Spleen (tissue), 11 donors: ENCODE measurements at regions not wholly inside any gene's neighbourhood (a gene's known extent, or its start where the extent isn't known, plus 50 kb on each side); places are given as distances from the start of the nearest gene placed in this dataset.

Experiments used
- DNase-seq: peaks from one replicate; pipeline ENCODE4 v3.0.0-alpha.2; 2020
- H3K27ac ChIP-seq, 8 donors: fragments of 200-600 bp; sonication (generic) in 7 of 8; 1 replicate in 4 of 8; 2 replicates in 4 of 8; pipeline versions ENCODE4 v1.5.0 to v1.8.0; 2016 to 2021; ENCODE audit warnings: inconsistent platforms in 4 of 8, mild to moderate bottlenecking in 4 of 8, moderate library complexity in 1 of 8
- H3K27me3 ChIP-seq, 7 donors: fragments of 200-600 bp; sonication (generic) in 6 of 7; replicated peaks in 1 of 7; 1 replicate in 4 of 7; 2 replicates in 3 of 7; pipeline versions ENCODE4 v1.5.0 to v1.8.0; 2016 to 2021; ENCODE audit warnings: inconsistent platforms in 3 of 7, mild to moderate bottlenecking in 1 of 7
- H3K36me3 ChIP-seq, 6 donors: fragments of 200-600 bp; sonication (generic) in 5 of 6; 1 replicate in 4 of 6; 2 replicates in 2 of 6; pipeline versions ENCODE4 v1.5.0 to v1.8.0; 2016 to 2021; ENCODE audit warnings: inconsistent platforms in 2 of 6
- H3K4me1 ChIP-seq, 6 donors: fragments of 200-600 bp; sonication (generic) in 5 of 6; 1 replicate in 3 of 6; 2 replicates in 3 of 6; pipeline versions ENCODE4 v1.5.0 to v1.8.0; 2016 to 2021; ENCODE audit warnings: inconsistent platforms in 3 of 6
- H3K4me3 ChIP-seq, 8 donors: fragments of 200-600 bp; sonication (generic) in 7 of 8; 1 replicate in 4 of 8; 2 replicates in 4 of 8; pipeline versions ENCODE4 v1.5.0 to v1.8.0; 2016 to 2021; ENCODE audit warnings: inconsistent platforms in 4 of 8, mild to moderate bottlenecking in 4 of 8, moderate library complexity in 2 of 8
- H3K9me3 ChIP-seq, 8 donors: fragments of 200-600 bp; sonication (generic) in 7 of 8; 1 replicate in 4 of 8; 2 replicates in 4 of 8; pipeline versions ENCODE4 v1.5.0 to v1.8.0; 2016 to 2021; ENCODE audit warnings: inconsistent platforms in 4 of 8
- POLR2A ChIP-seq, 3 donors: fragments of 450-650 bp; IDR thresholded peaks; one replicate each; pipeline ENCODE4 v1.5.1; 2017; ENCODE audit warnings: antibody characterized with exemption in 3 of 3, mild to moderate bottlenecking in 1 of 3
- POLR2AphosphoS5 ChIP-seq, 3 donors: sonication (generic); formaldehyde crosslinking; IDR thresholded peaks; one replicate each; pipeline ENCODE4 v1.5.1; 2017; ENCODE audit warnings: antibody characterized with exemption in 3 of 3
- WGBS, 5 donors: extraction: QIAGEN DNeasy Blood & Tissue Kit in 3 of 5; methylation state at CpG; one replicate each; pipeline versions ENCODE4 v1.1.5 to v1.1.7; 2013 to 2018; 5-methylcytosine and 5-hydroxymethylcytosine counted together
- intact Hi-C: fragments of 100-400 bp; cut with DNase I; formaldehyde crosslinking; loops from one replicate; pipeline ENCODE4 v1.15.0; 2023; ENCODE audit warnings: low total_unique reads
- TF ChIP-seq, protein P1 (sequence below), 11 experiments: fragments of 200-600 bp in 7 of 11; fragments of 450-650 bp in 4 of 11; sonication (generic) in 4 of 11; IDR thresholded peaks in 8 of 11; conservative IDR thresholded peaks in 3 of 11; 1 replicate in 7 of 11; 2 replicates in 4 of 11; pipeline versions ENCODE4 v1.4.0 to v1.8.0; 2016 to 2021; ENCODE audit warnings: antibody characterized with exemption in 11 of 11, inconsistent platforms in 4 of 11, mild to moderate bottlenecking in 1 of 11
- donor health status: healthy with polysubstance abuse.
- donor health status: DM: no; HTN: no; CAD: no; lungs with moderate emphysema.
- donor health status: DM: no; HTN: no; CAD: no.
- donor health status: Bipolar disorder and iron deficiency.
- donor health status: healthy.
- donor health status: DM: no; HTN: no; CAD: no.
- donor health status: DM: yes; HTN: yes; CAD: no.

DNA sequence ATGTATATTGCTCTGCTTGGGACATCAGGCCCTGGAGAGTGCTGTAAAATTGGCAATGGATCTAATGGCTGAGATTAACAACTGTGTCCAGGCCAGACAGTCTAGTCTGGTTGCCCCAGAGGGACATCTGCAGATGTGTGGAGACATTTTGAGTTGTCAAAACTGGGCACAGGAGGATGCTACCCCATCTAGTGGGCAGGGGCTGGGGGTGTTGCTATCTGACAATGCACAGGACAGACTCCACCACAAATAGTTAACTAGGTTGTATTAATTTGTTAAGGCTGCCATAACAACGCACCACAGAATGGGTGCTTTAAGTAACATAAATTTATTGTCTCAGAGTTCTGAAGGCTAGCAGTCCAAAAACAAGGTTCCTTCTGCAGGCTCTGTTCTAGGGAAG is 302.5 kb upstream of the AMIGO2 start:
- Histone ChIP-seq H3K27me3 (no peaks in the 10 kb centered on the region), H3K4me1 (peaks cover 0 to 40% (median 20%) of the 10 kb centered on the region in 6 donors), H3K9me3 (peaks cover 0 to 10% (median 0%) of the 10 kb centered on the region in 8 donors), H3K4me3 (no peak overlapping the region), H3K27ac (no peak overlapping the region), H3K36me3 (no peaks in the 10 kb centered on the region)
- intact Hi-C loops, result no loop called here
- no peak for TF ChIP-seq POLR2AphosphoS5 (IDR thresholded peaks at IDR 0.05)
- no peak for TF ChIP-seq POLR2A (IDR thresholded peaks at IDR 0.05)
- TF ChIP-seq, protein P1, sequence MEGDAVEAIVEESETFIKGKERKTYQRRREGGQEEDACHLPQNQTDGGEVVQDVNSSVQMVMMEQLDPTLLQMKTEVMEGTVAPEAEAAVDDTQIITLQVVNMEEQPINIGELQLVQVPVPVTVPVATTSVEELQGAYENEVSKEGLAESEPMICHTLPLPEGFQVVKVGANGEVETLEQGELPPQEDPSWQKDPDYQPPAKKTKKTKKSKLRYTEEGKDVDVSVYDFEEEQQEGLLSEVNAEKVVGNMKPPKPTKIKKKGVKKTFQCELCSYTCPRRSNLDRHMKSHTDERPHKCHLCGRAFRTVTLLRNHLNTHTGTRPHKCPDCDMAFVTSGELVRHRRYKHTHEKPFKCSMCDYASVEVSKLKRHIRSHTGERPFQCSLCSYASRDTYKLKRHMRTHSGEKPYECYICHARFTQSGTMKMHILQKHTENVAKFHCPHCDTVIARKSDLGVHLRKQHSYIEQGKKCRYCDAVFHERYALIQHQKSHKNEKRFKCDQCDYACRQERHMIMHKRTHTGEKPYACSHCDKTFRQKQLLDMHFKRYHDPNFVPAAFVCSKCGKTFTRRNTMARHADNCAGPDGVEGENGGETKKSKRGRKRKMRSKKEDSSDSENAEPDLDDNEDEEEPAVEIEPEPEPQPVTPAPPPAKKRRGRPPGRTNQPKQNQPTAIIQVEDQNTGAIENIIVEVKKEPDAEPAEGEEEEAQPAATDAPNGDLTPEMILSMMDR (IDR thresholded peaks at IDR 0.05 in 8 of 11, conservative IDR thresholded peaks at IDR 0.05 in 3 of 11), result no peak
- DNase-seq, result no peak
- 80 to 100% (median 90%) methylated on average over 1 of the region's 1 CpG for WGBS, 5 donors

DNA sequence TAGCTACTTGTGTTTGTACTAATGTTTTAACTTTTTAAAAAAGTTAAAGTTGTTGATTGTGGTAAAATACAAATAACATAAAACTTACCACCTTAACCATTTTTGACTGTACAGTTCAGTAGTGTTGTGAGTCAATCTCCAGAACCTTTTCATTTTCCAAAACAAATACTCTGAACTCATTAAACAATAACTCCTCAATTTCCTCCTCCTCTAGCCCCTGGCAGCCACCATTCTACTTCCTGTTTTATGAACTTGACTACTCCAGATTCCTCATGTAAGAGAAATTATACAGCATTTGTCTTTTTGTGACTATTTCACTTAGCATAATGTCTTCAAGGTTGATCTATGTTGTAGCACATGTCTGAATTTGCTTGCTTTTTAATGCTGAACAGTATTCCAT is 299.1 kb upstream of the AMIGO2 start:
- H3K4me3 ChIP-seq, result no peak overlapping the region
- H3K4me1 ChIP-seq, result peaks cover 0 to 33% (median 13%) of the 10 kb centered on the region in 6 donors
- DNase-seq, result no peak
- TF ChIP-seq POLR2AphosphoS5 (IDR thresholded peaks at IDR 0.05) (no peak), POLR2A (IDR thresholded peaks at IDR 0.05) (no peak)
- TF ChIP-seq, protein P1 (IDR thresholded peaks at IDR 0.05 in 8 of 11, conservative IDR thresholded peaks at IDR 0.05 in 3 of 11), result no peak
- no peaks in the 10 kb centered on the region for H3K27me3 ChIP-seq
- peak overlapping the region in 2 of 8 donors; percentile 18 to 28 for H3K27ac ChIP-seq
- intact Hi-C loops, result no loop called here
- peaks cover 0 to 10% (median 0%) of the 10 kb centered on the region in 8 donors for H3K9me3 ChIP-seq
- H3K36me3 ChIP-seq, result no peaks in the 10 kb centered on the region

DNA sequence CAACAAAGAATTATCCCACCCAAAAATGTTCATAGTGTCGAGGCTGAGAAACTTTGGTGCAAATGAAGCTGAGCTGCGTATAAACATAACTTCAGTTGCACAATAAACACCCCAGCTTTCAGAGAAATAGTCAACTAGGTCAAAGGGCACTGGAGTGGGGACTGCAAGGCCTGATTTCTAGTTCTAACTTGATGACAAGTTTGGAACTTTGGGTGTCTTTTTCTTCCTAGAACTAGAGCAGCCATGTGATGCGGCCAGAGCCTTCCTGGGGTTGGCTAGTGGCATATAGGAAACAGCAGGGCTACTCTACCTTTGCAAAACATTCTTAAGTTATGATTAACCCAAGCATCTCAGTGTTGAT is 298.4 kb upstream of the AMIGO2 start:
- H3K4me3 ChIP-seq, result no peak overlapping the region
- 75 to 98% (median 85%) methylated on average over 3 of the region's 3 CpGs for WGBS, 5 donors
- no peaks in the 10 kb centered on the region for H3K36me3 ChIP-seq
- TF ChIP-seq, protein P1 (IDR thresholded peaks at IDR 0.05 in 8 of 11, conservative IDR thresholded peaks at IDR 0.05 in 3 of 11), result no peak
- TF ChIP-seq POLR2AphosphoS5 (IDR thresholded peaks at IDR 0.05) (no peak), POLR2A (IDR thresholded peaks at IDR 0.05) (no peak)
- no peaks in the 10 kb centered on the region for H3K27me3 ChIP-seq
- intact Hi-C loops, result no loop called here
- no peak for DNase-seq
- H3K4me1 ChIP-seq, result peaks cover 0 to 26% (median 10%) of the 10 kb centered on the region in 6 donors
- H3K27ac ChIP-seq, result peak overlapping the region in 5 of 8 donors; percentile 29 to 63 (median 58)
- peaks cover 0 to 10% (median 0%) of the 10 kb centered on the region in 8 donors for H3K9me3 ChIP-seq

DNA sequence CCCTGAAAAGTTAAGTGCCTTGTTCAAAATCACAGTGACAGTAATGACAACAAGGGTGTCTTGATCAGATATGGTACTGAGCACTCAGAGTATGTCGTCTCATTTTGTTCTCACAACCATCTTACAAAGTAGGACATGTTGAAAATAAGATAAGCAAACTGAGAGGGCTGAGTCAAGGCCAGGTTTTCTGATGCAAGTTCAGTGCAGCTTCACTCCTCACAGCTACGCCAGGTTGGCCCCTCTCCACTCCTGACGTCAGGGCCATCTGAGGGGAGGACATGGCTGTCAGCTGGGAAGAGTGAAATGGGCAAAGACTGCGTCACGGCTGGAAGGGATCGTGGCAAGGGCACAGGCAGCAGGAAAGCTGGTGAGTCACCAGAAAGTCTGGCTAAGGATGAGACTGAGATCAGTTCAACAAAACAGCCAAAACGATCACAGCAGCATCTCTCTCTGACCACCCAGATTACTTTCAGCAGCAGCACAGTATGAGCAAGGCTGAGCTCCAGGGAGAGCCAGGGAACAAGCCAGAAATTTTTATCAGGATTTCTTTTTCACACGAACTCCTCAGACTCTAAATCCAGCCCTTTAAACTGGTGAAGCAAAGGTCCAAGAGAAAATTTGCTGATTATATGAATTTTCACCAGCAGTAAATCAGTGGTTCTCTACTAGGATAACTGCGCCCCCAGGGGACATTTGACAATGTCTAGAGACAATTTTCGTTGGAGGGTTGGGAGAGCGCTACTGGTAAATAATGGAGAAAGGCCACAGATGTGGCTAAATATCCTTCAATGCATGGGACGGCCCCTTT is 297.9 kb upstream of the AMIGO2 start:
- TF ChIP-seq, protein P1 (IDR thresholded peaks at IDR 0.05 in 8 of 11, conservative IDR thresholded peaks at IDR 0.05 in 3 of 11), result no peak
- TF ChIP-seq POLR2A (IDR thresholded peaks at IDR 0.05) (no peak), POLR2AphosphoS5 (IDR thresholded peaks at IDR 0.05) (peak in 2 of 3 donors; percentile 71 to 82)
- intact Hi-C loops, result no loop called here
- Histone ChIP-seq H3K27me3 (no peaks in the 10 kb centered on the region), H3K27ac (peak overlapping the region in 6 of 8 donors; percentile 4 to 63 (median 46)), H3K9me3 (peaks cover 0 to 10% (median 0%) of the 10 kb centered on the region in 8 donors), H3K4me1 (peaks cover 0 to 20% (median 8%) of the 10 kb centered on the region in 6 donors), H3K36me3 (no peaks in the 10 kb centered on the region), H3K4me3 (no peak overlapping the region)
- WGBS, 5 donors, result 65 to 87% (median 81%) methylated on average over 12 of the region's 12 CpGs
- DNase-seq, result peak; percentile 82
